ENCODE measurements at regions not wholly inside any gene's neighbourhood (a gene's known extent, or its start where the extent isn't known, plus 50 kb on each side); places are given as distances from the start of the nearest gene placed in this dataset.

GRCh38 chr12:78308701-78309100 lies 478.0 kb downstream of the NAV3 start:
- Mint-ChIP-seq H3K4me1 (no peaks in the 10 kb centered on the region), H3K36me3 (no peaks in the 10 kb centered on the region), H3K27ac (no peak overlapping the region), H3K27me3 (ENCODE audit: low read depth) (no peaks in the 10 kb centered on the region), H3K4me3 (no peak overlapping the region), H3K9me3 (peaks cover 10% of the 10 kb centered on the region)
- no peak for DNase-seq (ENCODE audit: low spot score in 2 of 2, unreplicated experiment in 2 of 2)
- TF ChIP-seq CTCF (IDR thresholded peaks at IDR 0.05; ENCODE audit: unreplicated experiment) = no peak

- H3K36me3 Mint-ChIP-seq = peaks cover 2% of the 10 kb centered on the region
- peaks cover 5% of the 10 kb centered on the region for H3K4me1 Mint-ChIP-seq
- no peak for TF ChIP-seq CTCF (IDR thresholded peaks at IDR 0.05; ENCODE audit: unreplicated experiment)
- no peak overlapping the region for H3K27ac Mint-ChIP-seq
- H3K9me3 Mint-ChIP-seq = peaks cover 16% of the 10 kb centered on the region
- no peaks in the 10 kb centered on the region for H3K27me3 Mint-ChIP-seq (ENCODE audit: low read depth)
- DNase-seq (ENCODE audit: low spot score in 2 of 2, unreplicated experiment in 2 of 2) = no peak
- no peak overlapping the region for H3K4me3 Mint-ChIP-seq
Measured at GRCh38 chr12:78315028-78315427, 484.3 kb downstream of the NAV3 start.

- no peak overlapping the region for H3K27ac Mint-ChIP-seq
- no peak for DNase-seq (ENCODE audit: low spot score in 2 of 2, unreplicated experiment in 2 of 2)
- TF ChIP-seq CTCF (IDR thresholded peaks at IDR 0.05; ENCODE audit: unreplicated experiment) = no peak
- peaks cover 2% of the 10 kb centered on the region for H3K36me3 Mint-ChIP-seq
- H3K4me3 Mint-ChIP-seq = no peak overlapping the region
- H3K9me3 Mint-ChIP-seq = peaks cover 23% of the 10 kb centered on the region
- no peaks in the 10 kb centered on the region for H3K27me3 Mint-ChIP-seq (ENCODE audit: low read depth)
- H3K4me1 Mint-ChIP-seq = peaks cover 5% of the 10 kb centered on the region
Measured at GRCh38 chr12:78316136-78316535, 485.4 kb downstream of the NAV3 start.

- Mint-ChIP-seq H3K36me3 (peaks cover 2% of the 10 kb centered on the region), H3K27ac (no peak overlapping the region), H3K4me1 (peaks cover 5% of the 10 kb centered on the region), H3K9me3 (peaks cover 23% of the 10 kb centered on the region), H3K4me3 (no peak overlapping the region), H3K27me3 (ENCODE audit: low read depth) (no peaks in the 10 kb centered on the region)
- DNase-seq (ENCODE audit: low spot score in 2 of 2, unreplicated experiment in 2 of 2) = no peak
- TF ChIP-seq CTCF (IDR thresholded peaks at IDR 0.05; ENCODE audit: unreplicated experiment) = no peak
Measured at GRCh38 chr12:78316631-78317468, 486.2 kb downstream of the NAV3 start.

GRCh38 chr12:78321696-78322095 lies 491.0 kb downstream of the NAV3 start:
- H3K36me3 Mint-ChIP-seq = peaks cover 2% of the 10 kb centered on the region
- no peak for TF ChIP-seq CTCF (IDR thresholded peaks at IDR 0.05; ENCODE audit: unreplicated experiment)
- H3K27ac Mint-ChIP-seq = no peak overlapping the region
- DNase-seq (ENCODE audit: low spot score in 2 of 2, unreplicated experiment in 2 of 2) = no peak
- peaks cover 23% of the 10 kb centered on the region for H3K9me3 Mint-ChIP-seq
- no peak overlapping the region for H3K4me3 Mint-ChIP-seq
- H3K4me1 Mint-ChIP-seq = peaks cover under 1% of the 10 kb centered on the region
- H3K27me3 Mint-ChIP-seq (ENCODE audit: low read depth) = no peaks in the 10 kb centered on the region
